WI38 (cell line): ENCODE measurements at regions not wholly inside any gene's neighbourhood (a gene's known extent, or its start where the extent isn't known, plus 50 kb on each side); places are given as distances from the start of the nearest gene placed in this dataset.
"Not testable (repeated sequence)": the region's sequence is repeated elsewhere in the genome, so short reads cannot be mapped to it uniquely, and the experiment has no call there.

Source experiments
- H3K4me3 ChIP-seq: 2 replicates; pipeline ENCODE4 v1.5.1; 2011; ENCODE audit warnings: low read depth, mild to moderate bottlenecking, control low read depth, low read length
- CTCF ChIP-seq: IDR thresholded peaks from 2 replicates; pipeline ENCODE4 v1.5.1; 2012; ENCODE audit warnings: low read depth, mild to moderate bottlenecking, control low read depth, low read length

- TF ChIP-seq CTCF, result no peak
- H3K4me3 ChIP-seq, result no peak overlapping the region
Measured at GRCh38 chr9:17888066-17888465, 309.2 kb downstream of the SH3GL2 start.

- not testable (repeated sequence) for H3K4me3 ChIP-seq
Measured at GRCh38 chr9:17888964-17889363, 310.1 kb downstream of the SH3GL2 start.

GRCh38 chr9:17894501-17895160 lies 315.8 kb downstream of the SH3GL2 start:
- no peak for TF ChIP-seq CTCF

GRCh38 chr9:17900606-17901005 lies 321.7 kb downstream of the SH3GL2 start:
- TF ChIP-seq CTCF, result no peak
- no peak overlapping the region for H3K4me3 ChIP-seq

More at GRCh38 chr9:17894501-17895160, 315.8 kb downstream of the SH3GL2 start:
- H3K4me3 ChIP-seq, result no peak overlapping the region

- H3K4me3 ChIP-seq, result no peak overlapping the region
- no peak for TF ChIP-seq CTCF
Measured at GRCh38 chr9:17905366-17905765, 326.5 kb downstream of the SH3GL2 start.

- H3K4me3 ChIP-seq, result no peak overlapping the region
- TF ChIP-seq CTCF, result no peak
Measured at GRCh38 chr9:17905781-17906175, 326.9 kb downstream of the SH3GL2 start.

- no peak for TF ChIP-seq CTCF
- H3K4me3 ChIP-seq, result no peak overlapping the region
Measured at GRCh38 chr9:17906176-17906840, 327.4 kb downstream of the SH3GL2 start.
